Progenitor cell of endocrine pancreas (in vitro differentiated cells): ENCODE measurements at regions not wholly inside any gene's neighbourhood (a gene's known extent, or its start where the extent isn't known, plus 50 kb on each side); places are given as distances from the start of the nearest gene placed in this dataset.

Source experiments
- DNase-seq: peaks from one replicate; pipeline ENCODE4 v3.0.0; 2021; ENCODE audit warnings: low spot score; ENCODE audit not compliant: unreplicated experiment
- H3K27ac Mint-ChIP-seq: 2 replicates; pipeline ENCODE4 v1.8.0; 2021; ENCODE audit warnings: mild to moderate bottlenecking, moderate library complexity, mixed read lengths
- H3K27me3 Mint-ChIP-seq: 2 replicates; pipeline ENCODE4 v1.8.0; 2021; ENCODE audit warnings: mixed read lengths
- H3K36me3 Mint-ChIP-seq: 2 replicates; pipeline ENCODE4 v1.8.0; 2022; ENCODE audit warnings: mixed read lengths; ENCODE audit not compliant: insufficient read depth
- H3K4me1 Mint-ChIP-seq: 2 replicates; pipeline ENCODE4 v1.8.0; 2021; ENCODE audit warnings: low read depth, mixed read lengths
- H3K4me3 Mint-ChIP-seq: 2 replicates; pipeline ENCODE4 v1.8.0; 2021; ENCODE audit warnings: low read depth, mild to moderate bottlenecking, moderate library complexity, mixed read lengths
- H3K9me3 Mint-ChIP-seq: 2 replicates; pipeline ENCODE4 v1.8.0; 2021; ENCODE audit warnings: low read depth, mixed read lengths
- TF ChIP-seq, protein P1 (sequence below): fragments of 200-600 bp; sonication (generic); IDR thresholded peaks from one replicate; pipeline ENCODE4 v1.5.0; 2021; ENCODE audit warnings: antibody characterized with exemption, mild to moderate bottlenecking; ENCODE audit not compliant: unreplicated experiment

DNA sequence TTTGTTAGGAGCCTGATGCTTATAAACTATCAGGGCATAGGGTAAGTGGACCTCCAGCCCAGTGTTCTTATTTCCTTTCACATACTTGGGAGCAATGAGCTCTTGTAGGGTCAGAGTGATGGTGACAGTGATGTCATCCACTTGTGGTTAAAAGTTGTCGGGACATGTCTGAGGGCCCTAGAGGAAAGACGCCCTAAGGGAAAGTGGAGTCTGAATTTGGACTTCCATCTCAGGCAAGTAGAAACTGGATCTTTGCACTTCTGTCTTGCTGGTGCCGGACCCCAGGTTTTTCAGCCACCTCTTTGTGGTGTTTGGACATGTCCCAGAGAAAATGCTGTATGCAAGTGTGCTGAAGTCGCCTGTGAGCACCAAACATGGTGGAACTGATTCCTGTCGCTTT, 900.5 kb downstream of the C6orf118 start:
- Mint-ChIP-seq H3K27me3 (peaks cover 10% of the 10 kb centered on the region), H3K27ac (no peak overlapping the region), H3K4me1 (no peaks in the 10 kb centered on the region), H3K36me3 (no peaks in the 10 kb centered on the region), H3K4me3 (no peak overlapping the region), H3K9me3 (no peaks in the 10 kb centered on the region)
- TF ChIP-seq, protein P1, sequence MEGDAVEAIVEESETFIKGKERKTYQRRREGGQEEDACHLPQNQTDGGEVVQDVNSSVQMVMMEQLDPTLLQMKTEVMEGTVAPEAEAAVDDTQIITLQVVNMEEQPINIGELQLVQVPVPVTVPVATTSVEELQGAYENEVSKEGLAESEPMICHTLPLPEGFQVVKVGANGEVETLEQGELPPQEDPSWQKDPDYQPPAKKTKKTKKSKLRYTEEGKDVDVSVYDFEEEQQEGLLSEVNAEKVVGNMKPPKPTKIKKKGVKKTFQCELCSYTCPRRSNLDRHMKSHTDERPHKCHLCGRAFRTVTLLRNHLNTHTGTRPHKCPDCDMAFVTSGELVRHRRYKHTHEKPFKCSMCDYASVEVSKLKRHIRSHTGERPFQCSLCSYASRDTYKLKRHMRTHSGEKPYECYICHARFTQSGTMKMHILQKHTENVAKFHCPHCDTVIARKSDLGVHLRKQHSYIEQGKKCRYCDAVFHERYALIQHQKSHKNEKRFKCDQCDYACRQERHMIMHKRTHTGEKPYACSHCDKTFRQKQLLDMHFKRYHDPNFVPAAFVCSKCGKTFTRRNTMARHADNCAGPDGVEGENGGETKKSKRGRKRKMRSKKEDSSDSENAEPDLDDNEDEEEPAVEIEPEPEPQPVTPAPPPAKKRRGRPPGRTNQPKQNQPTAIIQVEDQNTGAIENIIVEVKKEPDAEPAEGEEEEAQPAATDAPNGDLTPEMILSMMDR = no peak
- DNase-seq = no peak

DNA sequence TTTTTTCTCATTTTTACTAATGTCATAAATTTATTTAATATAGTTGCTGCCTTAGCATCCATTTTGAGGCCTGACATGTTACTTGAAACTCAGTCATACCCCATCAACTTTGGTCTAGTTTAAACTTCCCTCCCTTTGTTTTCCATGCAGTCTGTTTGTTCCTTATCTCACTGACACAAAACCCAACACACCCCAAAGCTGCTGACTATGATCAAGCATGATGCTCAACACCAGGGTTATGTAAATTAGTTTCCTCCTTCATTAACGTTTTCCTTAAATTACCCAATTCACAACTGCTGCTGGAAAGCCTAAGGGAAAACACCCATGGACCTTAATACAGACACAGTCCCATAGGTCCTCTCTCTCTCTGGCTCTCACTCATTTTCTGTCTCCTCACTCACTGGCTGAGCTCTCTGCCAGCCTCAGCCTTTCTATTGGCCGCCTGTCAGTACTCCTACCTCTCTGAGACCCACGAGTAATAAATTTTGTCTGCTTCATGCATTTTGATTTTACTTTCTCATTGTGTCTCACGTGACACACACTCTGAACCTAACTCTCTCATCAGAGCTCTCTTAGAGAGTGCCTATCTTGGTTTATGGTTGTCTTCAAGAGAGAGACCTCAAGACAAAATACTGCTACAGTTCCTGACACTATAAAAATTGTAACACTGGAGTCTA, 904.5 kb downstream of the C6orf118 start:
- TF ChIP-seq, protein P1 = no peak
- Mint-ChIP-seq H3K9me3 (no peaks in the 10 kb centered on the region), H3K4me3 (no peak overlapping the region), H3K27me3 (no peaks in the 10 kb centered on the region), H3K36me3 (no peaks in the 10 kb centered on the region), H3K4me1 (no peaks in the 10 kb centered on the region), H3K27ac (no peak overlapping the region)
- DNase-seq = no peak

DNA sequence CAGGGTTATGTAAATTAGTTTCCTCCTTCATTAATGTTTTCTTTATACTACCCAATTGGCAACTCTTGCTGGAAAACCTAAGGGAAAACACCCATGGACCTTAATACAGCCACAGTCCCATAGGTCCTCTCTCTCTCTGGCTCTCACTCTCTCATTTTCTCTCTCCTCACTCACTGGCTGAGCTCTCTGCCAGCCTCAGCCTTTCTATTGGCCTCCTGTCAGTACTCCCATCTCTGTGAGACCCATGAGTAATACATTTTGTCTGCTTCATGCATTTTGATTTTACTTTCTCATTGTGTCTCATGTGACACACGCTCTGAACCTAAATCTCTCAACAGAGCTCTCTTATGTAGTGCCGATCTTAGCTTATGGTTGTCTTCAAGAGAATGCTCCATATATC, 907.5 kb downstream of the C6orf118 start:
- H3K4me3 Mint-ChIP-seq = no peak overlapping the region
- no peak for DNase-seq
- H3K36me3 Mint-ChIP-seq = no peaks in the 10 kb centered on the region
- H3K4me1 Mint-ChIP-seq = no peaks in the 10 kb centered on the region
- TF ChIP-seq, protein P1 = no peak
- H3K27ac Mint-ChIP-seq = no peak overlapping the region
- no peaks in the 10 kb centered on the region for H3K9me3 Mint-ChIP-seq
- no peaks in the 10 kb centered on the region for H3K27me3 Mint-ChIP-seq

DNA sequence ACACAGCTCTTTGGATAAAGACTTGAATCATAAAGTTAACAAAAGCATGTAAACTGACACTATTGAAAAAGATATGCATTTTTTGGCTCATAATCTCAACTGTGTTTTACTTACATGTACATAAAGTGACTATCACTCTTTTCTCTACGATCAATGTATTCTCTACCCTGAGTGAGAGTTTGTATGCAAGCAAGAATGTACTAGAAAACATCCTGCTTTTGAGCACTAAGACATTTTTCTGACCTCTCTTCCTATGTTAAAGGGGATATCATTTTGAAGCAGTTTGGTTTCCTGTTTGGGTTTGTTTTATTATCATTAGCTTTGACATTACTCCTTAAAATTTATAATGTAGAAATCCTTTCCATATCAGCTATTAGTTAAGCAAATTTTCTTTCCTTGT, 910.8 kb downstream of the C6orf118 start:
- H3K4me1 Mint-ChIP-seq = no peaks in the 10 kb centered on the region
- H3K9me3 Mint-ChIP-seq = no peaks in the 10 kb centered on the region
- H3K27ac Mint-ChIP-seq = no peak overlapping the region
- no peak for DNase-seq
- TF ChIP-seq, protein P1 = no peak
- no peaks in the 10 kb centered on the region for H3K27me3 Mint-ChIP-seq
- H3K36me3 Mint-ChIP-seq = no peaks in the 10 kb centered on the region
- no peak overlapping the region for H3K4me3 Mint-ChIP-seq

DNA sequence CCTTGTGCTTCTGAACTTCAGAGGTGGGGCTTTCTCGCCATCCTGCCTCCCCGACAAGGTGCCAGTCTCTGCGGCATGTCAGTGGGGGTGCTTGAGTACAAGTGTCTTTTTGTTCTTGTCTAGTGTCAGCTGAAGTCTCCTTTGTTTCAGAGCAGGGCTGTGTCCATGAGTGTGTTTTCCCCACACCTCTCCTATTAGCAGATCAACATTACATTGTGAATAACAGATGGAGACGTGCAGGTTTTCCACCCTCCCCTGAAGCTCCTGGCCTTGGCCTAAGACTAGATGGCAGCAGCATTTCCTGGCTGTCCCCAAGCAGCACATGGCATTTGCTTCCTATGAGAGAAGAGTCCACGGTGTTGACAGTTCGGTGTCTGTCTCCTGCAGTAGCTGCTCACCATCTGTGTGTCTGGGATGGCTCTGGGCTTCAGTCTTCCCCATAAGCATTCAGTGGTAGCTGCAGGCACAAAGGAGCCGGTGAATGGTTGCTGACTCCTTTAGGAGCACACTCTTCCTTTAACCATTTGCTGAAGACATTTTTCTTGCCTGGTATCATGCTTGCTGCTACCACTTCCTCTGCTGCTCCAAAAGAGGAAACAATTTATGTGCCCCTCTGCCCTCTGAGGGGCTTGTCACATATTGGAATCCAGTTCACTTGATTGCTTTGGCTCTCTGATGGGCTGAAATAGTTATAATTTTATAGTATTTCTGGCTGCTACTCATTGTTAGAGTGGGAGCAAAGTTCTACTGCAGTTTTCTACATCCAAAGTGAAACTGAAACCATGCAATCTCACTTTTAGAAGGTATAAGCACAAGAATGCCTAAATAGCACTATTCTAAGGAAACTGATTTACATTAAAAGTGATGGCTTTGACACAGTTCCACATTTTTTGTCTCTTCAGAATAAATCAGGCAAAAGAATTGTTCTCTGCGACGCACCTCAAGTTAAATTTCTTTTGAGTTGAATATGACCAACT, 913.0 kb downstream of the C6orf118 start:
- Mint-ChIP-seq H3K9me3 (no peaks in the 10 kb centered on the region), H3K36me3 (no peaks in the 10 kb centered on the region), H3K27ac (no peak overlapping the region), H3K27me3 (no peaks in the 10 kb centered on the region), H3K4me1 (peaks cover 5% of the 10 kb centered on the region), H3K4me3 (no peak overlapping the region)
- TF ChIP-seq, protein P1 = no peak
- no peak for DNase-seq
